DMS79 (cell line): ENCODE measurements at regions not wholly inside any gene's neighbourhood (a gene's known extent, or its start where the extent isn't known, plus 50 kb on each side); places are given as distances from the start of the nearest gene placed in this dataset.
"Not testable (repeated sequence)": the region's sequence is repeated elsewhere in the genome, so short reads cannot be mapped to it uniquely, and the experiment has no call there.

Source experiments
- DNase-seq: peaks from one replicate; lab custom pipeline; 2025; lab: John Stamatoyannopoulos, UW

- no peak for DNase-seq
These were observed 532.0 kb upstream of the FSHR start for GRCh38 chr2:49686291-49686690.

DNA sequence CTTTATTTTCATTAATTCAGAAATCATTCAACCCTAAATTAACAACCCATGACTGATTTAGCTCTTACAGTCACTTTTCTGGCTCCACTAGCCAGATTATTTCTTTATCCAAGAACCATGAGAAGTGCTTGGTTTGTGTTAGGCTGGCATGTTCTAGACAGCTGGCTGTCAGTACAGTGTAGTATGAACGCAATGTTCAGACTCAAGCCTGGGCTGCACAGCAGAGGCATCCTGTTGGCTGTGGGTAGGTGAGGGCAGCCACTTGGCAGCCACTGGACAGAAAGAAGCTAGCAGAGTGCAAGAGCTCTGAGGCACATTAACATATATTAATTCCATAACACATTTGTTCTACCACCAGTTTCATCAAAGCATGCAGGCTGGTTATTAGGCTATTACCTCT is 522.9 kb upstream of the FSHR start:
- DNase-seq: no peak

GRCh38 chr2:49664827-49665226 is 510.5 kb upstream of the FSHR start:
- no peak for DNase-seq

- no peak for DNase-seq
These were observed 507.5 kb upstream of the FSHR start for GRCh38 chr2:49661809-49662208.

- no peak for DNase-seq
These were observed 502.5 kb upstream of the FSHR start for GRCh38 chr2:49656853-49657252.

DNA sequence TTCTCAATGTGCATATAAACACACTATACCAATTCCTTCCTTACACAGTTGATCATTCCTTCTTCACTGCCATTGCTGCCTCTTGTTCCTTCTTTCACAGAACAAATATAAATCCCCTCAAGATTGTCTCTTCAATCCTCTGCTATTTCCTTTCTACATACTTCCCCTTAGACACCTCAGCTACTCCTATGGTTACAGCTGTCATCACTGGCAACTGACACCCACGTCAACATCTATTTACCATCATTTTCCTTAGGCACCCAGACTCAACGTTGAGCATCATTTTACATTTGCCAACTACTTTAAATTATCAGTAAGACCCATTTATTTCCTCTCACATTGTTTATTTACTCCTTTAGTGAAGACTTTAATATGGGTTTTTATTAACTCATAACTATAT is 488.8 kb upstream of the FSHR start:
- no peak for DNase-seq

DNA sequence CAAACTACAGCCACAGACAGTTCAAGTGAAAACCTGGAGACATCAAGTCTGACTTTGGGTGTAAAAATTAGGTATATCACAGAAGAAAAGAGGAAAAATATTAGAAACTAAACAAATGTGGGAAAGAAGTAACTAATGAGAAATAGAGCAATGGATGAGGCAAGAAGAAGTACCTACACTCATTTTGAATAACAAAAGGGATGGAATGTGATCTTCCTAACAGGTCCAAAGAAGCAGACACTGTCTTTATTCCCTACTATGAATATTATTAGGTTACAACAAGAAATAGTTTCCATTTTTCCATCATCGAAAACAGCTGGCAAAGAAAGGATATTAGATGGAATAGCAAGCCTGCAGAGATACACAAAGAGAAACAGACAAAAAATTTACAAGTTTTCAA is 486.3 kb upstream of the FSHR start:
- no peak for DNase-seq

DNA sequence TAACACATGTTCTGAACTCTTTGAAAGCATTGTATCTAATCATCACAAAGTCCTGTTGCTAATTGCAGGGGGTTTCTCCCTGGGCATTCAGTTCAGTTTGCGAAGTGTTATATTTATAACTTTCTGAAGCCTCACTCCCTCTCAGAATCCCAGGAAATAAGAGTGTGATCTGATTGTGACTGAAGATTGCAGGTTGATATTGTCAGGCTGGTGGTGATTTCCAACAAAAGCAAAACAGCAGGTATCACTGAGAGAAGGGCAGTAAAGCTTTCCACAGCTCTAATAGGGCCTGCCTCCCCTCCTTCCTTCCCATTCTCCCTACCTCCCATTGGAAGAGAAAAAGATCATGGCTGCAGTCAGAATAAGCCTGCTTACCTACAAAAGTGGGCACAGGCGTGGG is 466.7 kb upstream of the FSHR start:
- DNase-seq: no peak

GRCh38 chr2:49619804-49620203 is 465.5 kb upstream of the FSHR start:
- DNase-seq: no peak

DNA sequence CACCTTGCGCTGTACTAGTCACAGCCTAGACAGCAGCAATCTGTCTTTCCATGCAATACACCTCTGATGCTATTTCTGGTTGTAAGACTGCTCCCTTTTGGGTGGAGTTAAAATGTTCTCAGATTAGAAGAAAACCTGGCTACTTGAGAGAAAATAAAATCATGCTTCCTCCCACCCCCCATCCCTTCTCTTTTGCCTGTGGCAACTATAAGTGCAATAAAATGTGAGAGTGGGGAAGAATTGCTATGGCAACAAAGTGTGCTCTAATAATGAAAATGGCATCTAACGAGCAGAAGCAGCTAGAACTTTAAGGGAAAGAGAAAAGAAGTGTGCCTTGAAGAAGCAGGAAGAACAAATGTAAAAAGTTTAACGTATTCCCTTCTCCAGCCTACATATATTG is 464.2 kb upstream of the FSHR start:
- DNase-seq: peak; percentile 55

DNA sequence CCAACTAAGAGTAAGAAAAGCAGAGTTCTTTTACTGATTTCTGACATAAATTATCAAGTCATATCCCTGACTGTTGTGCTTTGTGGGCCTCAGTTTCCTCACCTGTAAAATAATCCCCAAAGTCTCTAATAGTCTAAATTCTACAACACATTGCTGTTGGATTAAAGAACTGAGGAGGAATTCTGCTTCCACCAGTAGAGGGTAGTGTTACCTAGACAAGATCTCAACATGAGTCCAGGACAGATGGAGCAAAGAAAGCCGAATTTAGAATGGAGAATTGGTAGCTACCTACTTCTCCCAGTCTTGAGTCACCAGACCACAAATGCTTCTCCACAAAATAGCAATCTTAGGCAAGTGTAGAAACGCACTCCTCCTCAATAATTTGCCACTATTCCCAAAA is 462.5 kb upstream of the FSHR start:
- no peak for DNase-seq

- not testable (repeated sequence) for DNase-seq
These were observed 457.5 kb upstream of the FSHR start for GRCh38 chr2:49611796-49612195.

DNA sequence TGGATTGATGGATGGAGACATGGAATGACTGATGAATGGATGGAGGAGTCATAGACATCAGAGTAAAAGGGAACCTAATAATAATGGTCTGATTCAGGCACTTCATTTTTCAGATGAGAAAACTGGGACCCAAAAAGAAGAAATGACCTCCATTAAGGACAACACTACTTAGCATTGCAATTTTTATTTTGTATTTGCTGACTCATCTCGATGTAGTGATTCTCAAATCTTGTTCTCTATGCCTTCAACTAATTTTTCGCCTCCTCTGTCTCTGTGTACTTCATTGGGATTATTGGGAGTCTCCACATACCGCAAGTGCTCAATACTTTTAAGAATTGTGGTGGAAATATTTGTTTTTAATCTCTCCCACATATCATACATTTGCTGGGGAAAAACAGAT is 446.2 kb upstream of the FSHR start:
- no peak for DNase-seq

DNA sequence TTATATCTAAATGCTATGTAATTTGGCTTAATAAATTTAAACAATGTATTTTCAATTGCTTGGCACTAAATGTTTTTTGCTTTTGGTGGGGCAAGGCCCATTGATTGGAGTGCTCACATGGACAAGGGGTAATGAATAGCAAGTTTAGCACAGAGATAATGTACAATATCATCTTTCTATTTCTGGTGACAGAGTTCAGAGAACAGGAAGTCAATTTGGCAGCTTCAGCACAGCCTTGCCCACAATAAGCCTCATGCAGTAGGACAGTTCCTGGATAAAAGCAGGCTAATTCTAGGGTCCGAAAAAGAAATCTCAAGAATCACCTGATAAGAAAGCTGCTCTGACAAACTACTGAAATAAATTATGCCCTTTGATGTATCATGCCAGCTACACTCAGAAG is 443.9 kb upstream of the FSHR start:
- DNase-seq: no peak

GRCh38 chr2:49585921-49586320 is 431.6 kb upstream of the FSHR start:
- no peak for DNase-seq

DNA sequence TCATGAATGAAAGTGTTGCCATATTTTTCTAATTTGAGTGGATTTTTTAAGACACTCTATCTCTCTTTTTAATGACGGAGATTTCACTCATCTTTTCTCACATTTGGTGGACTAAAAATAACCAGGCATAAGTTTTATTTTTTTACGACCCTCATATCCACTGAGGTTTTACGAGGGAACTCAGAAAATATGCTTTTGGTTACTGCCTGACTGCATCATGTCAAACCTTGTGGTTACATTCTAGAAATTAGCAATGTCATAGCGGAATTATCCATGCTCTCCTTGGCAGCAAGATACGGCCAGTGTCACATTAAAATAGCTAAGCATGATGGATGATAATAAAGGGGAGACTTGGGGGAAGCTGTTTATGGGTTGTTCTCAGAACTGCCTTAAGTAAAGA is 428.6 kb upstream of the FSHR start:
- no peak for DNase-seq

- no peak for DNase-seq
These were observed 422.7 kb upstream of the FSHR start for GRCh38 chr2:49577041-49577440.

- no peak for DNase-seq
These were observed 414.9 kb upstream of the FSHR start for GRCh38 chr2:49569176-49569575.

DNA sequence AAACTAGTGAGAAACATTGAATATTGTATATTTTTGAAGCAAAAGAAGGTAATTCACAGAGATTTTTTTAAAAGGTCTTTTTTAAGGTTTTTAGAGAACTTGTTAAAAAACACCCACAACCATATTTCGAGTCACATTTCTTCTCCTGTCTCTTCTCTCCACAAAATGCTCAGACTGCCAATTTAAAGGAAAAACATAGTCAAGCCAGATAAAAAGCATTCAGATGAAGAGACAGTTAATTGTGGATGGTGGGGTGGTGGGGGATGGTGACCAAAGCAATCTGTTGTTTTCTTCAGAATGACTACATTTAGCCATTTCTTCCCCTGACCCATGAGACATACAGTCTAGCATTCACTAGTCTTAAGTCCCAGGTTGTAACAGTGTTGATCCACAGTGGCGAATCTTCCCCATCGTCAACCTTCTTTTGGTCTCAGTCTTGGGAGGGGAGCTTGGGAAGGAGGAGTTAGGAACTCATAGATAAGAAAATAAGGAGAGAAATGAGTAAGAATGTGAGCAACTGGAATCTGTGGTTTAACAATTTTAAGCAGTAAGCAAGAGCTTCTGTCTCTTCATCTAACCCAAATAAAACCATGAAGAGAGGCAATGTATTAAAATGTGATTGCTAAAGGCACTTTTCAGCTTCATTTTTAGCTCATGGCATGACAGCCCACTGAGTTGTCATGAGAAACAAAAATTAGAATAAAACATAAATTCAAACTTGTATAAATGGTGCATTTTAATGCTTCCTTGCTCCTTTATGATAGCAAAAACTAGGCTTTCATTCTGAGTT is 413.7 kb upstream of the FSHR start:
- DNase-seq: no peak

DNA sequence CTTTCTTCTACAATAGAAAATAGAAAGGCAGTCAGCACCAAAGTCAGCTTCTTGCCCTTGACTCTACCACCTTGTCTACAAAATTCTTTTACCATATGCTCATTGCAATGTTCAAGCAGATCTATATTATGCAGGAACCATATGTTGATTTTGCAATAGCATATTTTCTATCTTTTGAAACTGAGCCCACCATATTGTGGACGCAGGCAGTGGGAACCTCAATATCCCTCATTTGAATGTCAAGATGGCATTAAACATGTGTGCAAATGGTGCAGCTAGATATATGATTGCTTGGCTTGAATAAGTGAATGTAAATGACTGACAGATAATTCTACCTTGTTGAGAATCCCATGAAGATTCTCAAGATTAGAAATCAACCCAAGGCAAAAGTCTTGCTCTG is 412.7 kb upstream of the FSHR start:
- no peak for DNase-seq

DNA sequence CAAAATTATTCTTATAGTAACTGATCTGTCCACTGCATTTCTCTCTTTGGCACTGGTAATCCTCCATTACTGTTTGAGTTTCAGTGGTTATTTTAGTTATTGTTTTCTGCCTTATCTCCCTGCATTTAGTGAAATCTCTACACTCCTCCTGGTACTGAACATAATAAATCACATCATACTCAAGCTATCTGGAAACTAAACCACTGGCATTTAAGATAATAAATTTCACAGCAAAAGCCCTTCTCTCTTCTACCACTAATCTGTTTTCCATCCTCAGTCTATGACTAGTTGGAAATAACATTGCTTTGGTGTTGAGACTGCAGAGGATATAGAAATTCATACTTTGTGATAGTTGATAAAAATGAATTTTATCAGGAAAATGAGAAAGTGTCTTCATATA is 399.3 kb upstream of the FSHR start:
- no peak for DNase-seq

- no peak for DNase-seq
These were observed 378.4 kb upstream of the FSHR start for GRCh38 chr2:49532702-49533101.

DNA sequence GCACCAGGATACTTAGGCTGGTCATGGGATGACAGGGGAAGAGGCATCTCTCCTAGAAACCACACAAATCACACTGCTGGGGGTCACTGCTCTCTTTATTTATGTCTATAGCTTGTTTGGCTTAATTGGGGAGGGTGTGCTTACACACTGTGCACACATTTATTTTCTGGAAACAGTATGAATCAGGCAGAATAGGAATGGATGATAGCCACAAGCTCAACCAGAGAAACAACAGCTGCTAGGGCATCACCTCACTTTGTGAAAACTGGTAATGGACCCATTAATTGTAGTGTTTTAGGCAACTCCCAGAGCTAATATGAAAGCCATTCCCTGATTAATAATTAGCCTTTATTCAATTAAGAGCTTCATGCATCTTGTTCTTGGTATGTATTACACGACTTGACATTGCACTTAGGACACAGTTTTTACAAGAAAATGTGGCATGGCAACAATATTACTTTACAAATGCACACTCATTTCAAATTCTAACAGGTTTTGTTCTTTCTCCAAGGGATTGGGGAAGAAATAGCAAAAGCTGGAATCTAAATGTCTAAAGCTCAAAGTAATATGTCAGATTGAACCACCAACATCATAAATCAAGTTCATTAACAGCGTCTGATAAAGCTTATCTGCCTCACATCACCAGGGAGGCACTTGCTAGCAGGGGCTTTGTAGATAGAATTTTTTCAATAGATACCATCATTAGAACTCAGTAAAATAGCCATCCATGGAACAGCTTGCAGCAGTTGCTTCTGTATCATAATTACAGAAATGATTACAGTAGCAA is 361.9 kb upstream of the FSHR start:
- DNase-seq: no peak

DNA sequence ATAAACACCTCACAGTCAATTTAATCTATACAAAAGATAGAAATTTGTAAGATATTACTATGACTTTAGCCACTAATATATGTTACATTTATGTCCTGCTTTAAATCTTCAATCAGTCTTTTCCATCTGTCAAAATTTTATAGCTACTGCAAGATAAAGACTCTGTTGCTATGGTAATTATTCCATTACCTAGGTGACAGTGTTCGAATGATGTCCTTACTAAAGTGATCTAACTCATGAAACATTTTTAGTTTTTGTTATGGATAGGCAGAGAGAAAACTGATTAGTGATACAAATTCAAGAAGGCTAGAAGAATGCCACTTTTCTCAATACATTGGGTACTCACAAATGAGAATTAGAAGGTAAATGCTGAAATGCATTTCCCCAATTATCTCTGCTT is 359.9 kb upstream of the FSHR start:
- no peak for DNase-seq
